HG03103 (cell line): ENCODE measurements at regions not wholly inside any gene's neighbourhood (a gene's known extent, or its start where the extent isn't known, plus 50 kb on each side); places are given as distances from the start of the nearest gene placed in this dataset.
"Not testable (repeated sequence)": the region's sequence is repeated elsewhere in the genome, so short reads cannot be mapped to it uniquely, and the experiment has no call there.

Experiments used
- ATAC-seq: cut with Tn5 transposase; IDR thresholded peaks from one replicate; pipeline ENCODE4 v1.9.1; 2021; ENCODE audit warnings: low read depth; ENCODE audit not compliant: unreplicated experiment

DNA sequence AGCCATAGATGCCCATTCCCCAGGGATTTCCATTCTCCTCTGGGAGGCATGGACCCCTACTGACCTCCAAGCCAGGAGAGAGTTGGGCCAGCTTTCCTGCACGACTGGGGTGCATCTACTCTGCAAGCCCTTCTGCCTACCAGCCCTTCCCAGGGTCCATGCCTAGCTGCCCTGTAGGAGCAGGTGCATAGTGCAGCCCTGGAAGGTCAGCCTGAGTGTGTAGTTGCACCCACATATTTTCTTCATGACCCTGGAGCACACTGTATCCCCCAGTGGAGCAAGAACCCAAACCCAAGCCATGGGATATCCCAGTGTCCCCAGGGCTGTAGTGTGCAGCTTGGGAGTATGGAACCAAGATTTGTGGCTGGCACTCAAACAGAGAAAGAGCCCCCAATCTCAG lies 155.6 kb upstream of the GOLGA6L22 start:
- not testable (repeated sequence) for ATAC-seq
